ENCODE measurements at regions not wholly inside any gene's neighbourhood (a gene's known extent, or its start where the extent isn't known, plus 50 kb on each side); places are given as distances from the start of the nearest gene placed in this dataset.
A peak's percentile ranks its signal among the peaks of the same experiment; 100 is the strongest.

- Mint-ChIP-seq H3K4me1 (ENCODE audit: low read depth) (peaks cover 14% of the 10 kb centered on the region), H3K27me3 (no peaks in the 10 kb centered on the region), H3K27ac (no peak overlapping the region), H3K36me3 (ENCODE audit: insufficient read depth) (no peaks in the 10 kb centered on the region), H3K4me3 (ENCODE audit: low read depth) (no peak overlapping the region), H3K9me3 (ENCODE audit: low read depth) (no peaks in the 10 kb centered on the region)
- peak; percentile 11 for DNase-seq (ENCODE audit: low spot score, unreplicated experiment)
- no peak for TF ChIP-seq CTCF (IDR thresholded peaks at IDR 0.05; ENCODE audit: unreplicated experiment)
Observed at GRCh38 chr3:35505181-35505580, 134.1 kb upstream of the ARPP21 start.

GRCh38 chr3:35505772-35506171 lies 133.6 kb upstream of the ARPP21 start:
- no peak for DNase-seq (ENCODE audit: low spot score, unreplicated experiment)
- Mint-ChIP-seq H3K36me3 (ENCODE audit: insufficient read depth) (no peaks in the 10 kb centered on the region), H3K27ac (no peak overlapping the region), H3K9me3 (ENCODE audit: low read depth) (no peaks in the 10 kb centered on the region), H3K4me1 (ENCODE audit: low read depth) (peaks cover 10% of the 10 kb centered on the region), H3K27me3 (no peaks in the 10 kb centered on the region), H3K4me3 (ENCODE audit: low read depth) (no peak overlapping the region)
- TF ChIP-seq CTCF (IDR thresholded peaks at IDR 0.05; ENCODE audit: unreplicated experiment): no peak

- no peaks in the 10 kb centered on the region for H3K27me3 Mint-ChIP-seq
- TF ChIP-seq CTCF (IDR thresholded peaks at IDR 0.05; ENCODE audit: unreplicated experiment): no peak
Observed at GRCh38 chr3:35519936-35520335, 119.4 kb upstream of the ARPP21 start.

GRCh38 chr3:35521196-35521595 lies 118.1 kb upstream of the ARPP21 start:
- Mint-ChIP-seq H3K9me3 (ENCODE audit: low read depth) (peaks cover 9% of the 10 kb centered on the region), H3K27me3 (no peaks in the 10 kb centered on the region), H3K36me3 (ENCODE audit: insufficient read depth) (no peaks in the 10 kb centered on the region), H3K4me3 (ENCODE audit: low read depth) (no peak overlapping the region), H3K4me1 (ENCODE audit: low read depth) (peaks cover 33% of the 10 kb centered on the region), H3K27ac (no peak overlapping the region)
- no peak for TF ChIP-seq CTCF (IDR thresholded peaks at IDR 0.05; ENCODE audit: unreplicated experiment)
- DNase-seq (ENCODE audit: low spot score, unreplicated experiment): no peak

More at GRCh38 chr3:35519936-35520335, 119.4 kb upstream of the ARPP21 start:
- Mint-ChIP-seq H3K9me3 (ENCODE audit: low read depth) (peaks cover 6% of the 10 kb centered on the region), H3K27ac (peak overlapping the region; percentile 9), H3K36me3 (ENCODE audit: insufficient read depth) (no peaks in the 10 kb centered on the region), H3K4me3 (ENCODE audit: low read depth) (no peak overlapping the region), H3K4me1 (ENCODE audit: low read depth) (peaks cover 30% of the 10 kb centered on the region)
- DNase-seq (ENCODE audit: low spot score, unreplicated experiment): no peak

GRCh38 chr3:35522450-35522849 lies 116.9 kb upstream of the ARPP21 start:
- no peak overlapping the region for H3K4me3 Mint-ChIP-seq (ENCODE audit: low read depth)
- H3K36me3 Mint-ChIP-seq (ENCODE audit: insufficient read depth): no peaks in the 10 kb centered on the region
- no peak for TF ChIP-seq CTCF (IDR thresholded peaks at IDR 0.05; ENCODE audit: unreplicated experiment)
- peaks cover 6% of the 10 kb centered on the region for H3K9me3 Mint-ChIP-seq (ENCODE audit: low read depth)
- no peaks in the 10 kb centered on the region for H3K27me3 Mint-ChIP-seq
- H3K4me1 Mint-ChIP-seq (ENCODE audit: low read depth): peaks cover 34% of the 10 kb centered on the region
- DNase-seq (ENCODE audit: low spot score, unreplicated experiment): no peak
- no peak overlapping the region for H3K27ac Mint-ChIP-seq
